Stimulated activated CD4-positive, alpha-beta T cell treated with anti-CD3 and anti-CD28 coated beads, Interleukin-1b, Interleukin-23, amount 100 ng/mL, for 4 hours (primary cell): ENCODE measurements at regions not wholly inside any gene's neighbourhood (a gene's known extent, or its start where the extent isn't known, plus 50 kb on each side); places are given as distances from the start of the nearest gene placed in this dataset.

ENCODE experiments used
- DNase-seq, 2 donors: peaks; one replicate each; pipeline ENCODE4 v3.0.0-alpha.2; 2020; ENCODE audit warnings: low read depth in 2 of 2

DNA sequence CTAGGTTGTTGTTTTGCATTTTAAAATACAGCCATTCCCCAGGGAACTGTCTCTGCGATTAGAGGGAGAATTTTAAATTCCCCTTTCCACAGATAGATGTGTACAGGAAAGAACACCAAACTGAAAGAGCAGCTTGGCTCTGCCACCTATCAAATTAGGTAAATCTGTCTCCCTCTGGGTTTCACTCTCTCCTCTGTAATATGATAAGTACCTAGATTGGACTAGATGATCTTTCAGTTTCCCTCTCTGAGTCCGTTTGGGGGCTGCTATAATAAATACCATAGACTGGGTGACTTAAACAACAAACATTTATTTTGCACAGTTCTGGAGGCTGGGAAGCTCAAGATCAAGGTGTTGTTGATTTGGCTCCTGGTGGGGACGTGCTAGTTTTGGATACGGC is 186.0 kb downstream of the KIF20B start:
- DNase-seq: no peak

DNA sequence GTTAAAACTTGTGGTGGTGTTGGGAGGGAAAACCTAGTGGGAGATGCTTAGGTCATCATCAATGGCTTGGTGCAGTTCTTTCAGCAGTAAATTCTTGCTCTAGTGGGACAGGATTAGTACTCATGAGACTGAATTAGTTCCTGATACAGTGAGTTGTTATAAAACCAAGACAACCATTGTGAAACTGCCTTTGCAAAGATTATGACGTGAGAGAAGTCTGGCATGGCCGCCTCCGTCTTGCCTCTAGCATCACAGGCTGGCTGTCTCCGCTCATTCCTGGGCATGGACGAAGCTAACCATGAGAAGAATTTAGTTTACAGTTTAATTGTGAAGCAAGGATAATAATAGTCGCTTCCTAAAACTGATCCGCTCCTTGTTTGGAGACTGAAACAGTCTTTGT is 186.4 kb downstream of the KIF20B start:
- DNase-seq: no peak

DNA sequence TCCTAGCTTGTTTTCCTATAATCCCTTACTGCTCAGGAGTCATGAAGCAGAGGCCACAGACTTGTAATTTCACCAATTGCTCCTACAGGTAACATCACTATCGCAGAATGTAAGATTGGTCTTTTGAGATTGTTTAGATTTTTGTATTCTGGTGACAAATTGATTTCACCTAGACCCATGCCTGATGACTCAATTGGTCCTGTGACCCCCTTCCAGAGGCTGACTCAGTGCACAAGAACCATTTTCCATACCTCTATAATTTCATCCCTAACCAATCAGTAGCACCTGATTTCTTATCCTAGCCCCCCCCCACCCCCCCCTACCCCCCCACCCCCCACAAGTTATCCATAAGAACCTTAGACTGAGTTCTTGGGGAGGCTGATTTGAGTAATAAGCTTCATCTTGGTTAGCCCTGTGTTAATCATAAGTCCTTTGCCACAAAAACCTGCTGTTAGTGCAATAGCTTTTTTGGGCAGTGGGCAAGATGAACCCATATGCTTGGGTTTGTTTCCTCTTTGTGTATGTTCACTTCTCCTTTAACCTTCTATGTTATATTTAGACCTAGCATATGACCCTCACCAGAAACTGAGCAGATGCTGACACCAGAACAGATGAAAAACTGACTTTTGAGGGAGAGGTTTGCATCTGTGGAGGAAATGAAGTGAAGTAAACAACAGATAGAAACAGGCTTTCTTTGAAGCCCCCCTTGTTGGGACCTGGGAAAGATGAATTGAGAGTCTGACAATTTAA is 187.1 kb downstream of the KIF20B start:
- no peak for DNase-seq

DNA sequence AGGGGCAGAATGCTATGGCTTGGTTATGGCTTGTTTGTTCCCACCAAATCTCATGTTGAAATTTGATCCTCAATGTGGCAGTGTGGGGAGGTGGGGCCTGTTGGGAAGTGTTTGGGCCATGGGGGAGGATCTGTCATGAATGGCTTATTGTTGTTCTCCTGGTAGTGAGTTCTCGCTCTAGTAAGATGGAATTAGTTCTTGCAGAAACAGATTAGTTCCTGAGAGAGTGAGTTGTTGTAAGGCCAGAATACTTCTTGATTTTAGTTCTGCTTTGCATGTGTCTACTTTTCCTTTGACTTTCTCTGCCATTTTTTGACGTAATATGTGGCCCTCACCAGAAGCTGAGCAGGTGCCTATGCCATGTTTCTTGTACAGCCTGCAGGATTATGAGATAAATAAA is 188.2 kb downstream of the KIF20B start:
- DNase-seq: no peak

DNA sequence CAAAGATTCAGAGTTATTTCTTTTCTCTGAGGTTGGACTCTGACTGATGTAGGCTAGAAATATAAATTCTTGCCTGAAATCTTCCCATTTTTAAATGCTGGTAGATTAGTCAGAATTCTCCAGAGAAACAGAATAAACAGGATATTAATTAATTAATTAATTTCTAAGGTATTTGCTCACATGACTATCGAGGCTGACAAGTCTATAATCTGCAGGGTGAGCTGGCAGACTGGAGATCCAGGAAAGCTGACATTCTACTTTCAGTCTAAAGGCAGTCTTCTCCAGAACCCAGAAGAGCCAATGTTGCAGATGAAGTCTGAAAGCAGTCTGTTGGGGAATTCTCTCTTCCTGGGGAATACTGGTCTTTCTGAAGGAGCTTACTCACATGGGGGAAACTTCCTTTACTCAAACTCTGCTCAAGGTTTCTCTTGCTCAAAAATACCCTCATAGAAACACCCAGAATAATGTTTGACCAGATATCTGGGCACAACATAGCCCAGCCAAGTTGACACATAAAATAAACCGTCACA is 189.7 kb downstream of the KIF20B start:
- no peak for DNase-seq

DNA sequence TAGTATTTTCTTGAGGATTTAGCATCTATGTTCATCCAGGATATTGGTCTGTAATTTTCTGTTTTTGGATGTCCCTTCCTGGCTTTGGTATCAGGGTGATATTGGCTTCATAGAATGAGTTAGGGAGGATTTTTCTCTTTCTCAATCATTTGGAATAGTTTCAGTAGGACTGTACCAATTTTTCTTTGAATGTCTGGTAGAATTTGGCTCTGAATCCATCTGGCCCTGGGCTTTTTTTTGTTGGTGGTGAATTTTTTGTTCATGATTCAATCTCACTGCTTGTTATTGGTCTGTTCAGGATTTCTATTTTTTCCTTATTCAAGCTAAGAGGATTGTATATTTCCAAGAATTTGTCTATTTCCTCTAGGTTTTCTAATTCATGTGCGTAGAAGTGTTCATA is 192.7 kb downstream of the KIF20B start:
- no peak for DNase-seq

DNA sequence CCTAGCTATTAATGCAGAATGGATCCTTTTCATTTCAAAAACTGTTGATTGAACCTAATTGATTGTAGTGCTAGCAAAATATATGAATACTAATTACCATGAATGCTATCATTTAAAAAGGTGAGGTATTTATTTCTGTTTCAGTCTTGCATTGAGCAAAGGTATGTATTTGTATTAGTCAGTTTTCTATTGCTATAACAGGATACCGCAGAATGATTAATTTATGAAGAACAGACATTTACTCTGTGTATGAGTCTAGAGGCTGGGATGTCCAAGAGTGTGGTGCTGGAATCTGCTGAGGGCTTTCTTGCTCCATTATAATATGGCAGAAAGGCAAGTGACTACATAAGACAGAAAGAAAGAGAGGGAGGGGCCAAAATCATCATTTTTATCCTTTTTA is 199.2 kb downstream of the KIF20B start:
- DNase-seq: no peak

DNA sequence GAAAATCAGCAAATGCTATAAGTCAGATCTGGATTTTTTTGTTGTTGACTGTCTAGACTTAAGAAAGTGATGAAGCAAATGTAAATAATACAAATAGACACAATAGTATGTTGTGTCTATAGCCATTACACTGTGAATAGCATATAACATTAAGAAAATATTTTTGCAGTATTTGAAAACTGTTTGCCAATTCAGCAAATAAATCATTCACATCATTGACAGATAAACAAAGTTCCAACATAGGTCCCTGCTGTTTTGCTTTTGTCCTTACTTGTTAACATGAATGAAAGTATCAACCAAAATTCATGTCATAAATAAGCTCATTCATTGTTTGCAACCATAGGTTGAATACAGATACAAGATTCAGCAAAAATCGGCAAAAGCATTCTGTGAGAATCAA is 200.5 kb downstream of the KIF20B start:
- DNase-seq: no peak

DNA sequence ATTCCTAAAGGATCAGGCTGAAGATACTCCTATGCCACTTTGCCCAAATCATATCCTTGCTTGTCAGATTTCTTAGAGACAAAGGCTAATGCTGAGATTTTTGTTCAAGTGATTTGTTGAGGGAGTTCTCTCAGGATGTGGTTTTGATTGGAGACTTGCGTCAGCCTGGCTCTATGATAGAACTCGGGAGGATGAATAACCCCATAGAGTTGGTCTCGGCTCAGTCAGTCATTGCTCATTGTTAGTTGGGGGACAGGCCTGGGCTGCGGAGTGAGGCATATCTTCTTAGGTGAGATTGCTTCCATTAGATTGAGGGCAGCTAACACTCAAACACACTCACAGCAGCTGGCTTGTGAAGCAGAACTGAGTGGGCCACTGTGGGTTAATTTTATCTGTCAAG is 203.4 kb downstream of the KIF20B start:
- DNase-seq: no peak

DNA sequence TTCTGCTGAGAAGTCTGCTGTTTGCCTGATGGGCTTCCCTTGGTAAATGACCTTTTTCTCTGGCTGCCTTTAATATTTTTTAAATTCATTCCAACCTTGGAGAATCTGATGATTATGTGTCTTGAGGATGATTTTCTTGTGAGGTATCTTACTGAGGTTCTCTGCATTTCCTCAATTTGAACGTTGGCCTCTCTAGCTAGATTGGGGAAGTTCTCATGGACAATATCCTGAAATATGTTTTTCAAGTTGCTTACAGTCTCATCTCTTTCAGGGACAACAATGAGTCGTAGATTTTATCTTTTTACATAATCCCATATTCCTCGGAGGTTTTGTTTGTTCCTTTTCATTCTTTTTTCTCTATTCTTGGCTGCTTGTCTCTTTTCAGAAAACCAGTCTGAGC is 208.4 kb downstream of the KIF20B start:
- DNase-seq: no peak

DNA sequence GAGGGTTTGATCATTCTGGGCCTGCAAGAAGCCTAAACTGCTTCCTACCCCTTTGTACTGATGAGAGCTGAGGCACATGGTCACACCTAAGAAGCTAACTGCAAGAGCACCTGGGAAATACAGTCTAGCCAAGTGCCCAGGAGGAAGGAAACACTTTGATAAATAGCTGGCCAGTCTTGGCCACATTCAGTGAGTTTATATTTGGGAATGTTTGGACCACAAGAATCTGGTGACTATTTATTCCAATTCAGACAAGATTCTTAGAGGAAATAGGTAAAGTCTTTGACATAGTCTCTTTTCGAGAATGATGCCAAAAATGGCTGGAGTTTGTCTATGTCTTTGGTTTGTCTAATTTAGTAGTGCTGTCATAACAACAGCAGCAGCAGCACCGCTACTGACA is 213.6 kb downstream of the KIF20B start:
- DNase-seq: no peak

DNA sequence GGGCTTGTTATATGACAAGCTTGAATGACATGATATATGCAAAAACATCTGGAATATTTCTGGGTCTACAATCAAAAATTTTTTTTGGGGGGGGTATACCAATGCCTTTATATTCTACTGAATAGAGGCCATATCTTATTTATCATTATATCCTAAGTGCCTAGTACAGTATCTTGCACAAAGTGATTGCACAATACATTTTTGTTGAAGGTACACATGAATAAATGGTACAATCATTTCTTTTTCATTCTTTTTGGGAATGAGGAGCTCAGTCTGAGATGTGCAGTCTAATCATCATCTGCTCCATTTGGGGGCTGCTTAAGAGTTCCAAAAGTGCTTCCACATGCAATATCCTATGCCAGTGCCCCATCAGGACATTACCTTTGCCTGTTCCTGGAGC is 214.6 kb downstream of the KIF20B start:
- no peak for DNase-seq

DNA sequence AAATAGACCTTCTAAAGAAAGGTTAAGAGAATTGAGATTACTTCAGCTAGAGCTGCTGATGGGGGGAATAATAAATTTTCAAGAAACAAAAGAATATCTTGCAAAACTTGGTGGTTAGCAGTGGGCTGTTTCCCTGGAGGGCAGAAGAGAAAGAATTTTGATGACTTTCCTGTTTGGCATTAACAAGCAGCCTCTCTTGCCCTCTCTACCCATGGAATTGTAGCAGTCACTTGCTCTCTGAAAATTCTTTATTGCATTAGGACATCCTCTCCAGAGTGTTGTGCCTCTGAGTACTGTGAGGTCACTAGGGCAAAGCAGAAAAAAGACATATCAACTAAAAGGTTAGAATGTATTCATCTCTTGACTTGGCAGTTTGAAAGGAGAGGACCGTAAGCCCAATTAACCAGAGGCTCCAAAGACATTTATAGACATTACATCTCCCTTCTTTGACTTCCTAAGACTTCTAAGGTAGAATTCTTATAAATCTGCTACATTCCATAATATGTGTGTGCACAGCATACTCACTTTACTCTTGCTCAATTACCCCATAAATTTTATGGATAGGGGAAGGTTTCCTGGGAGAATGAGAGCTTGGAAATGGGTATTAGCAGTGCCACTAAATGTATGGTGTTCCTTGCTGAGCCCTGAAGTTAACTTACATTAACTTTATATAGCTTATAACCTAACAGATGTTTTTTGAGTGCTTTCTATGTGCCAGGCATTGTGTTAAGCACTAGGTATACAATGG is 215.3 kb downstream of the KIF20B start:
- DNase-seq: no peak

DNA sequence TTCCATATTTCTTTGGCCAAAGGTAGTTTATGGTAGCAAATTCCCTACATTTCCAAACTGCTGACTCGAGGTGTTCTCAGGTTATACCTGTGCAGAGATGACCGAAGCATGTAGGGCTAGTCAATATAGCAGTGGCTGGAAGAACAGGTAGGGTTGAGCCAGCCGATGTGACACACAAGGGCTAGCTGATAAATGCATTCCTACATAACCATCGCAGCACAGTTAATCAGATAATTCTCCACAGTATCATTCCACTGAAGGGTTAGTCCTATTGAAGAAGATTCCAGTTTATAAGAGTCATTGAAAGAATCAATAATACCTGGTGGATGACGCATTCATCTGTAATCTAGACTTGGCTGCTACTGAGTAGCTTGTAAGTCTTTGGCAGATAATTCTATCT is 220.0 kb downstream of the KIF20B start:
- DNase-seq: no peak

DNA sequence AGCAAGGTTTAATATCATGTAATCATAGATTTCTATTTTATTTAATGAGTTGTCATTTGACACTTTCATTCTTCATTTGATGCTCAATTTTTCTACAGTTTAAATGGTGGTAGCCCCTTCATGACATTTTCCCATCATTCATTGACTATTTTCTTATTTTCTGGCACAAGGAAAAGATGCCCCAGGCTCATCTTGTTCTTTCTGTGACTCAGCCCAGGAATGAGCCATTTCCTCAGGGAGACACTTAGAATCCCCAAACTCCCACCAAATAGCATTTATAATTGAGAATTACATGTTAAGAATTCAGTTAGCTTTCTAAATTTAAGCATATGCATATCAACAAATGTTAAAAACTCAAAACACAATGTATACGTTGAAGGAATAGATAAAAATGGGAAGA is 222.3 kb downstream of the KIF20B start:
- no peak for DNase-seq

DNA sequence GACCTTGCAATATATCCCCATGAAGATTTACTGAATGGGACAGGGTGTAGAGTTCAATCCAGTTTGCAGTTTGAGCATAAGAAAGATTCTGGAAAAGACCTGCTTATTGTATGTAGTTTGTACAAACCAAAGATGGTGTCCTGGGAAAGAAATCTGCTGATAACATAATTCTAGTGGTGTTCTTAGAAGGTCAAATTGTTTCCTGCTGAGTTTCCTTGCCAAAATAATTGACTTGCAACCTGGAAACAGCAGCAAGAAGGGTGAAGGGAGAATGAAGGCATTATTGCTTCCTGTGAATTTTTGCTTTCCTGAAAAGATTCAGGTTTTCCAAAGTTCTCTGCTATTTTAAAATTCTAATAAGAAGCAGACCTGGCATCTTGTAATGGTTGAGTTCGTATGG is 222.9 kb downstream of the KIF20B start:
- no peak for DNase-seq

DNA sequence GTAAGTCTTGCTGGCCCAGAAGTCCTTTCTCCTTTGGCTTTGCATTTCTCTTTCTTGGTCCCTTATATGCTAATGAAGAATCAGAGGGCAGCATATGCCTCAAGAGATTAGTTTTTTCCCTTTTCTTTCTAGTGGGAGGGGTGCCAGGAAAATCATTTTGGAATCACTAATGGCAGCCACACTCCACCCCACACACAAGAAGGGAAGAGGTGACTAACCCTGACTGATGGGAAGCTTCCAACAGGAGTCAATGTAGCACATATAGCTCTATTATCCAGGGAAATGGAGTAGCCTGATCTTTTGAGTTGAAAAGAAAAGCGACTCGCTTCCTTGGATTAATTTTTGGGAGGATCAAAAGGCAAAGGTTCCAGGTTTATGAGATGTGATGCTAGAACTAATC is 225.3 kb downstream of the KIF20B start:
- DNase-seq: no peak

DNA sequence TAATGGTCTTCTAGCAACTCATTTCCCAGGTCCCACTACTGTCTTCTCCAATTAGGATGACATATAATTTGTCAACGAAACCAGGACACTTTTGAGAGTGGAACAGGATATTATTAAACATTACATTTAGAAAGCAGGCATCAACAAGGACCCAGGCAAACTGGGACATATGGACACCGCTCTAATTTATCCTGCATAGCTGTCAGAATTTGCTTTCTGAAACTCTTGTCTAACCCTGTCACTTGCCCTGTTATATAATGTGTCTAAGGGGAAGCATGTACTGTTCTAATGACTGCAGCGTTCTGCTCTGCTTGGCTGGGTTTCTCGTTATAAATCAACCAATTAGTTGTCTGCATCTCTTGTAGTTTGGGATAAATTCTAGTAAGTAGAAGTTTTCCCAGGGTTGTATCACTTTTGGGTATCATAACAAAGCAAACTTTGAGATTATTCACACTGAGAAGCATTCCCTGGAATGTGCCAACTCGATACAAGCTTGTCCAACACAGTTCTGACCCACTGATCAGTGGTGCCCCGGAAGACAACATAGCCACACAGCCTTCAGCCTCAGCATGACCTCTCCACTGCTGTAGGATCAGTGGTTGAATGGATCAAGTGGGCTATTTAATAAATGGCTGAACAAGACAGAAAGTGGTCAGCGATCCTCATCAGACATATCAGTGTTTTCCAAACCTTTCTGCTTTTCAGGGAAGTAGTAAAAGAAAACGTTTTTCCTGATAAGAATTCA is 228.1 kb downstream of the KIF20B start:
- no peak for DNase-seq

DNA sequence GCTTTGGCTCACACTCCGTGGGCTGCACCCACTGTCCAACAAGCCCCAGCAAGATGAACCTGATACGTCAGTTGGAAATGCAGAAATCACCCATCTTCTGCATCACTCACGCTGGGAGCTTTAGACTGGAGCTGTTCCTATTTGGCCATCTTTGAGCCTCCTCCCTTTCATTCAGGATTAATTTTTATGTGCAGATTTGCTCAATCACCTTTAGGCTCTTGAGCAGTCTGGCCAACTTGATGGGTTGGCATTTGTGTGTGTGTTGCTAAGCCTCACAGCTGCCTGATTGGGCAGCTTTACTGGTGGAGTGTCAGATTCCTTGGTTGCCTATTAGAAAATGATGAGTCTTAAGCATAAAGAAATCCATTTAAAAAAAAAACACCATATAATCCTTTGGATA is 236.1 kb downstream of the KIF20B start:
- no peak for DNase-seq

DNA sequence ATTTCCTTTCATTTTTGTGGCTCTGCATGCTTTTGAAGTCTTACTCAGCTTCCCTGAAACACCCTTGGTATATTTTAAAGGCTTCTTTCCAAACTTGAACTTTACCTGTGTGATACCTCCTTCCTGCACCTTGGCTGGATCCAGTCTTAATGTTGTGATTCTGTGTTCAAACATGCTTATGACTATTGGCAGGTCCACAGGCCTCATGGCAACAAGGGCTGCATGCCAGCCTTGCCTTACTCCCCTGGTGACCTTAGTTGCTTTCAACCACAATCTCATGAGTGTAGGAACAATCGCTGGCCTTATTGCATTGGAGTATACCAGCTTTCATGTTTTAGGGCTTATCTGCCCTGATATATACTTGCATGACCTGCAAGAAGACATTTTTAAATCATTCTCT is 238.7 kb downstream of the KIF20B start:
- DNase-seq: no peak

DNA sequence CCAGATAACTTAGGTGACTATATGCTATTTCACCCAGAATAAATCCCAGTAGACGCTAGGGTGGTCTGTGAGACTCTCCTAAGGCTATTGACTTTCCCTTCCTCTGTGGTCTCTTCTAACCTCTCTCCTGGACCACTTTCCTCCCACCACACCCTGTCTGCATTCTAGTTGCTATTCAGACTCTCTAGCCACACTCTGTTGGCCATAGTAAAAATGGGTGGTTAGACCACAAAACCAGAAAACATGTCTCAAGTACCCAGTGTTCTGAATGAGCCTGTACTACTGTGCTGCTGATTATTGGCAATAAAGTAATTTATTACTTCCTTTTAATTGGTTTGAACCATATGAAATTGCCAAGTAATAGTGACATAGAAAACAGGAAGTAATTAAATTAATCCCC is 240.8 kb downstream of the KIF20B start:
- DNase-seq: no peak

DNA sequence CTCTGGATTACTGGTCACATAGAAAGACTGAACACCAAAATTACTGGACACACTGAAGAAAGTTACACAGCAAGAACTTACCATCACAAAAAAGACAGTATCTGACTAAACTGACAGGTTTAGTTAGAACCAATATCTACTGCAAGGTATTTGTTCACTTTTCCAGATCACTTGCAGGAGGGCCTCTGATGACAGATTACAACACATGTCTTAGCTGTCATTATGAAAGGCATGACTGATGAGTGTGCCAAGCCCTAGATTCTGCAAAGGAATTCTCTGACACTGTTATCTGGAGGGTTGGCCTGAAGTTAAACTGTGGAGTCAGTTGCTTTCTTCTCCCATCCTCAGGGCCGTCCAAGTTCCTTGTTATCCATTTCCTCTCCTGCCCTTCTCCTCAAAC is 242.7 kb downstream of the KIF20B start:
- DNase-seq: no peak

DNA sequence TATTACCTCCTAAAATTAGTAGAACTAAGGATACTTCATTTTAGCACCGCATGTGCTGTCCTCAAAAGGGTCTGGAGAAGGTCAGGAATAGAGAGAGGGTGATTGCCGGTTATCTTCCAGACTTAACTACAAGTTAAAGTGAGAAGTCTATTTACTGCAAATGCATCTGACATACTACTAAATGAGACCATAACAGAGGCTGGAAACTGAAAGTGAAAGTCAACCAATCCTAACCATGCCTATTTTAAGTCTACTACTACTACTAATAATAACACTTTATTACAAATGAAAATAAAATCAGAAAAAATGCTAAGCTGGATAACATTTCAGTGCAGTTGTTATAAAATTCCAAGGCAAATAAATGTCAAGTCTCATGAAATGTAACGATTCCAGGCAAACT is 244.7 kb downstream of the KIF20B start:
- DNase-seq: no peak
